Lower lobe of right lung (tissue), 2 donors: ENCODE measurements at regions not wholly inside any gene's neighbourhood (a gene's known extent, or its start where the extent isn't known, plus 50 kb on each side); places are given as distances from the start of the nearest gene placed in this dataset.

ENCODE experiments used
- ATAC-seq, 2 donors: fragments of 200-7000 bp; cut with Tn5 transposase; one replicate each; pipeline ENCODE4 v1.9.1; 2020 to 2022; ENCODE audit warnings: mild to moderate bottlenecking in 2 of 2, moderate library complexity in 2 of 2
- DNase-seq: peaks from one replicate; pipeline ENCODE4 v3.0.0-alpha.2; 2020
- H3K27ac ChIP-seq: fragments of 200-600 bp; one replicate; pipeline ENCODE4 v1.8.0; 2022
- H3K27me3 ChIP-seq: fragments of 200-600 bp; one replicate; pipeline ENCODE4 v1.8.0; 2022; ENCODE audit warnings: low read depth
- H3K36me3 ChIP-seq: fragments of 200-600 bp; one replicate; pipeline ENCODE4 v1.8.0; 2022; ENCODE audit warnings: mild to moderate bottlenecking
- H3K4me1 ChIP-seq: fragments of 200-600 bp; one replicate; pipeline ENCODE4 v1.8.0; 2022
- H3K4me3 ChIP-seq: fragments of 200-600 bp; one replicate; pipeline ENCODE4 v1.8.0; 2022; ENCODE audit warnings: mild to moderate bottlenecking
- H3K9me3 ChIP-seq: fragments of 200-600 bp; one replicate; pipeline ENCODE4 v1.8.0; 2022
- intact Hi-C: fragments of 100-400 bp; cut with DNase I; formaldehyde crosslinking; loops from one replicate; pipeline ENCODE4 v1.11.0; 2022
- TF ChIP-seq, protein P1 (sequence below): fragments of 200-600 bp; IDR thresholded peaks from one replicate; pipeline ENCODE4 v1.8.0; 2022; ENCODE audit warnings: antibody characterized with exemption, mild to moderate bottlenecking
- donor health status: DM: no; HTN: yes; CAD: no; lungs with severe emphysema.

DNA sequence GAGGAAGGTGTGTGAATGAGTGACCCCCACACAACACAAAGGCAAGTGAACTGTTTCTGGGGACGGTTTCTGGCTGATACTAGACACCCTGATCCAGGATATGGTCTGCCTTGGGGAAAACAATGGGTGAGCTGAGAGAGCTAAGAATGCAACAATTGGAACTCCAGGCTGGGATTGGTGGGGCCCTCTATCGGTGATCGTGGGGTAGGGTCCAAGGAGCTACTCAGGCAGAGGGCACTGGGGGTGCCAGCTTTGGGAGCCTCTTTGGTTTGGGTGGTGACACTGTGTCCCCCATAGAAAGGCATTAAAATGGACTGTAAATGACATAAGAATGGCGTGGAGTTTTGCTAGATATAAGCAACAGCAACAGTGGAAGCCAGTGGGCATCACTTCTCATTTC lies 439.1 kb downstream of the DMAC1 start:
- Histone ChIP-seq H3K36me3 (no peaks in the 10 kb centered on the region), H3K4me1 (no peaks in the 10 kb centered on the region), H3K4me3 (no peak overlapping the region), H3K27me3 (no peaks in the 10 kb centered on the region), H3K27ac (no peak overlapping the region), H3K9me3 (no peaks in the 10 kb centered on the region)
- no peak for ATAC-seq
- TF ChIP-seq, protein P1, sequence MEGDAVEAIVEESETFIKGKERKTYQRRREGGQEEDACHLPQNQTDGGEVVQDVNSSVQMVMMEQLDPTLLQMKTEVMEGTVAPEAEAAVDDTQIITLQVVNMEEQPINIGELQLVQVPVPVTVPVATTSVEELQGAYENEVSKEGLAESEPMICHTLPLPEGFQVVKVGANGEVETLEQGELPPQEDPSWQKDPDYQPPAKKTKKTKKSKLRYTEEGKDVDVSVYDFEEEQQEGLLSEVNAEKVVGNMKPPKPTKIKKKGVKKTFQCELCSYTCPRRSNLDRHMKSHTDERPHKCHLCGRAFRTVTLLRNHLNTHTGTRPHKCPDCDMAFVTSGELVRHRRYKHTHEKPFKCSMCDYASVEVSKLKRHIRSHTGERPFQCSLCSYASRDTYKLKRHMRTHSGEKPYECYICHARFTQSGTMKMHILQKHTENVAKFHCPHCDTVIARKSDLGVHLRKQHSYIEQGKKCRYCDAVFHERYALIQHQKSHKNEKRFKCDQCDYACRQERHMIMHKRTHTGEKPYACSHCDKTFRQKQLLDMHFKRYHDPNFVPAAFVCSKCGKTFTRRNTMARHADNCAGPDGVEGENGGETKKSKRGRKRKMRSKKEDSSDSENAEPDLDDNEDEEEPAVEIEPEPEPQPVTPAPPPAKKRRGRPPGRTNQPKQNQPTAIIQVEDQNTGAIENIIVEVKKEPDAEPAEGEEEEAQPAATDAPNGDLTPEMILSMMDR: no peak
- no peak for DNase-seq
- intact Hi-C loops: no loop called here

DNA sequence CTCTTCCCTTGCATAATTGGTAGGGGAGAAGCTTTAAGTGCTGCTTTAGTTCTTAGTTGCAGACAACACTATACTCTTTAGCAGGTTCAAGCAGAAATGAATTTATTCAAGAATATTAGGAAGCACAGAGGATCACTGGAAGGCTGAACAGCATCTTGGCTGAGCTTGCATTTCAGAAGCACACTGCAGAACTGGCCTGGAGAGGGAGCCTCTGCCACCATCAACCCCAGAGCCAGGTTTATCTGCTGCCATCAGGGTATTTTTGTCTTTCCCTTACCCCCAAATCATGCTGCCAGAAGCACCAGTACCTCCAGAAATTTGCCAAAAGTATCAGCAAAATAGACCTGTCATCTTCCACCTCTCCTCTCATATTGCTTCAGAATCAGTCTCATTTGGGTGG lies 440.7 kb downstream of the DMAC1 start:
- Histone ChIP-seq H3K27me3 (peaks cover 4% of the 10 kb centered on the region), H3K4me1 (no peaks in the 10 kb centered on the region), H3K36me3 (no peaks in the 10 kb centered on the region), H3K4me3 (no peak overlapping the region), H3K27ac (no peak overlapping the region), H3K9me3 (no peaks in the 10 kb centered on the region)
- intact Hi-C loops: no loop called here
- ATAC-seq (no peak), DNase-seq (no peak)
- TF ChIP-seq, protein P1: no peak

DNA sequence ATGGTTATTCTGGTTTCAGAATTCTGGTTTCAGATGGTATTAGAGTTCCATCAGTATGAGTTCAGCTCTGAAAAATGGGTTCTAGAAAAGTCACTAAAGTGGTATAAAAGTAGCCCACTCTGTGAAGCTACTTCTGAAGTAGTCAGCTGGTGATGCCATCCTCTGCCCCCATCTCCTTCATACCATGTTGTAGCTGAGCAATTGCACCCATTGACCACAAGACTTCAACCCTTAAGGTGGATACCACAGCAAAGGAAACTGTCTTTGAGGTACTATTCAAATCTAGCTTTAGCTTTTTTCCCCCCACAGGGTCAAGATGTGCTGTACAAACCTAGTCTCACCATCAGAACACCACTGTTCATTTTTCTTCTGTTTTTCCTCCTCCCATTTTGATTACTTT lies 444.9 kb downstream of the DMAC1 start:
- TF ChIP-seq, protein P1: no peak
- intact Hi-C loops: no loop called here
- Histone ChIP-seq H3K27me3 (peaks cover 4% of the 10 kb centered on the region), H3K36me3 (no peaks in the 10 kb centered on the region), H3K4me1 (no peaks in the 10 kb centered on the region), H3K27ac (no peak overlapping the region), H3K9me3 (no peaks in the 10 kb centered on the region), H3K4me3 (no peak overlapping the region)
- no peak for DNase-seq
- no peak for ATAC-seq

DNA sequence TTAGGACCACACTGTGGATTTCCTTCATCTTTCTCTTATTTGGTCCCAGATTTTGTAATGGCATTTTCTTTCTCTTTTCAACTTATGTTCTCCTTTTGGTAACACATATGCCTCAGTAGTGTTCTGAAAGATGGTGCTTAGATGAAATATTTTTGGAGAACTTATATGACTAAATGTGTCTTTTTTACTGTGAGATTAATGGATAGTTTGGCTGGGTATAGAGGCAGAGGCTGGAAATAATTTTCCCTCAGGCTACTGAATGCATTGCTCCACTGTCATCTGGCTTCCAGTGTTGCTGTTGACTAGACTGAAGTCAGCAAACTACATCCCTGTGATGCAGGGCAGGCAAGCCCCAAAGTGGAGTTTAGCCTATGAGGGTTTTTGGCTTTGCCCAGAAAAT lies 450.9 kb downstream of the DMAC1 start:
- Histone ChIP-seq H3K27ac (no peak overlapping the region), H3K27me3 (no peaks in the 10 kb centered on the region), H3K9me3 (peaks cover 9% of the 10 kb centered on the region), H3K36me3 (no peaks in the 10 kb centered on the region), H3K4me3 (no peak overlapping the region), H3K4me1 (no peaks in the 10 kb centered on the region)
- DNase-seq: no peak
- TF ChIP-seq, protein P1: no peak
- intact Hi-C loops: no loop called here
- ATAC-seq: no peak

DNA sequence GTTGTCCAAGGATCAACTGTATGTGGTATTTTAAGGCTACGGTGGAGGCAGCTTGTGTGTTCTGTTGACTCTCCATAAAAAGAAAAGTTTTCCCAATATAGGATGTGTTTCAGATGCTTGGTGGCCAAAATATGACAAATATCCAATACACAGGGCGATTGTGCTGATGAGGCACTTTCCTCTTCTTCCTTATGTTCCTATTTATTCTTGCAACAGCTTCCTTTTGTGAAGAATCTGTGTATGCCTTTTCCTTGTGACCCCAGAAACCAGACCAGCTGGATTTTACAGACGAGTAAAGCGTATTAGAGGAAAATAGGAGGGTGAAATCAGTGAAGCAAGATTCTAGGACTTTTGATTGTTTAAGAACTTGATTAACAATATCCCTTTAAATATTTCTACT lies 452.0 kb downstream of the DMAC1 start:
- intact Hi-C loops: no loop called here

More for the DNA sequence above, 452.0 kb downstream of the DMAC1 start:
- peaks cover 9% of the 10 kb centered on the region for H3K9me3 ChIP-seq
- H3K27me3 ChIP-seq: no peaks in the 10 kb centered on the region
- H3K4me3 ChIP-seq: no peak overlapping the region
- ATAC-seq: no peak
- no peaks in the 10 kb centered on the region for H3K4me1 ChIP-seq
- DNase-seq: no peak
- TF ChIP-seq, protein P1: no peak
- no peaks in the 10 kb centered on the region for H3K36me3 ChIP-seq
- no peak overlapping the region for H3K27ac ChIP-seq
